OCI-LY7 (cell line): ENCODE measurements at regions not wholly inside any gene's neighbourhood (a gene's known extent, or its start where the extent isn't known, plus 50 kb on each side); places are given as distances from the start of the nearest gene placed in this dataset.

Source experiments
- EZH2phosphoT487 ChIP-seq: fragments of 200-600 bp; sonication (generic); IDR thresholded peaks from 2 replicates; pipeline ENCODE4 v1.6.1; 2018; ENCODE audit warnings: low read depth, borderline replicate concordance, mild to moderate bottlenecking, mixed run types, antibody characterized with exemption, low read length, moderate library complexity, mixed read lengths
- TF ChIP-seq, protein P1 (sequence below): fragments of 200-600 bp; sonication (generic); conservative IDR thresholded peaks from 2 replicates; pipeline ENCODE4 v1.5.1; 2014; ENCODE audit warnings: mild to moderate bottlenecking, antibody characterized with exemption, low read length, moderate library complexity, mixed read lengths

DNA sequence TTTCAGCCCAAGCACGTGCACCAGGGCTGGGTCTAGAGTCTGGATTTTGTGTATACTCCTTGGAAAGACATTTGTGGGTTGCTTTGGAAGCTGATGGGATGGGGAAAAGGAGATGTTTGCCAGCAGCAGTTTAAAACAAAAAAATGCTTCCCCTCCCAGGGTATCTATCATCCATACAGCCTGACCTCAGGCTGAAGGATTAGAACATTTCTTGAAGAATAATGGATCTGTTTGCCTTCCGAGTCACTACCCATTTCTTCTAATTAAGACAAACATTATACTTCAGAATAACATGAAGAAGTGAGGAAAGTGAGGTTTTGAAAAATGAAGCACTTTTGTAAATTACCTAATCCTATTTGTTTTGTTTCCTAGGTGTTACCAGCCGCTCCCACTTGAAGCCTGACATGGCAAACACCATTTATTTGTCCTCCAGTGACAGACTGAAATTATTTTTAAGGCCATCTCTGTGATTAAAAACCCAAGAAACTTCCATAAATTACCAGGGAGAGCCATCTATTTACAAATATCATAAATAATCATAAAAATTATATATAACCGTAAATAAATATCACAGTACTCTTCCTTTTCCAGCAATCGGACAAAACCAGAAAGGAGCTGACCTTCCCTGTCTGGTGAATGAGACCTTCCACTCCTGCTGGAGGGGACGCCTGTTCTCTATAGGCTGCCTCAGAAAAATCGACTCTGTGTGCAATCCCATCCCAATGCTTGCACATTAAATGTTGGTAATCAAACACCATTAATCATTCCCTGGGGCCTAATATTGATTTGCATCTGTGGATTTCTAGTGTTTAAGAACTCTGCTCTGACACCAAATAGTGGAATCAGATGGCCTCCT is 106.8 kb downstream of the C1D start:
- TF ChIP-seq, protein P1, sequence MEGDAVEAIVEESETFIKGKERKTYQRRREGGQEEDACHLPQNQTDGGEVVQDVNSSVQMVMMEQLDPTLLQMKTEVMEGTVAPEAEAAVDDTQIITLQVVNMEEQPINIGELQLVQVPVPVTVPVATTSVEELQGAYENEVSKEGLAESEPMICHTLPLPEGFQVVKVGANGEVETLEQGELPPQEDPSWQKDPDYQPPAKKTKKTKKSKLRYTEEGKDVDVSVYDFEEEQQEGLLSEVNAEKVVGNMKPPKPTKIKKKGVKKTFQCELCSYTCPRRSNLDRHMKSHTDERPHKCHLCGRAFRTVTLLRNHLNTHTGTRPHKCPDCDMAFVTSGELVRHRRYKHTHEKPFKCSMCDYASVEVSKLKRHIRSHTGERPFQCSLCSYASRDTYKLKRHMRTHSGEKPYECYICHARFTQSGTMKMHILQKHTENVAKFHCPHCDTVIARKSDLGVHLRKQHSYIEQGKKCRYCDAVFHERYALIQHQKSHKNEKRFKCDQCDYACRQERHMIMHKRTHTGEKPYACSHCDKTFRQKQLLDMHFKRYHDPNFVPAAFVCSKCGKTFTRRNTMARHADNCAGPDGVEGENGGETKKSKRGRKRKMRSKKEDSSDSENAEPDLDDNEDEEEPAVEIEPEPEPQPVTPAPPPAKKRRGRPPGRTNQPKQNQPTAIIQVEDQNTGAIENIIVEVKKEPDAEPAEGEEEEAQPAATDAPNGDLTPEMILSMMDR = no peak
- no peak for TF ChIP-seq EZH2phosphoT487
